GM12878 (cell line): ENCODE measurements at regions not wholly inside any gene's neighbourhood (a gene's known extent, or its start where the extent isn't known, plus 50 kb on each side); places are given as distances from the start of the nearest gene placed in this dataset.
A peak's percentile ranks its signal among the peaks of the same experiment; 100 is the strongest.
"Not testable (repeated sequence)": the region's sequence is repeated elsewhere in the genome, so short reads cannot be mapped to it uniquely, and the experiment has no call there.

Source experiments
- ATAC-seq: fragments of 200-7000 bp; cut with Tn5 transposase; 3 replicates; pipeline ENCODE4 v1.9.1; 2020; ENCODE audit warnings: mild to moderate bottlenecking, moderate library complexity
- BruUV-seq: library from RNA; stranded (reverse); fragments of 400-500 nt; replicated peaks from 2 replicates; lab custom pipeline; 2021; lab: Mats Ljungman, UMichigan
- CTCF ChIA-PET: fragments of 300-600 bp; sonication (Branson Sonifier 250); formaldehyde crosslinking; extraction: SDS; loops from one replicate; lab custom pipeline; 2021; ENCODE audit warnings: inconsistent platforms; lab: Yijun Ruan, JAX
- POLR2A ChIA-PET: fragments of 350-600 bp; formaldehyde crosslinking; extraction: SDS; loops from one replicate; lab custom pipeline; 2021; ENCODE audit warnings: inconsistent platforms; lab: Charles Lee
- RAD21 ChIA-PET: fragments of 300-600 bp; sonication (Branson Sonifier 250); formaldehyde crosslinking; loops from one replicate; lab custom pipeline; 2023; ENCODE audit warnings: antibody characterized with exemption; ENCODE audit not compliant: unreplicated experiment; lab: Charles Lee
- SMC1A ChIA-PET: fragments of 300-600 bp; sonication (Branson Sonifier 250); formaldehyde crosslinking; loops from one replicate; lab custom pipeline; 2023; ENCODE audit not compliant: unreplicated experiment, uncharacterized antibody; lab: Charles Lee
- DNase-seq: peaks from one replicate; pipeline ENCODE4 v3.0.0-alpha.2; 2011; ENCODE audit warnings: low read depth, low spot score
- FAIRE-seq: peaks from 3 replicates; lab custom pipeline; 2011; peaks lifted over from hg19 to GRCh38; lab: Jason Lieb, UNC
- H2AFZ ChIP-seq: 2 replicates; pipeline ENCODE4 v1.6.0; 2011; ENCODE audit warnings: low read depth, low read length, control low read depth; ENCODE audit not compliant: control insufficient read depth
- H3K27ac ChIP-seq: 2 replicates; pipeline ENCODE4 v1.5.1; 2011; ENCODE audit warnings: control low read depth; ENCODE audit not compliant: control insufficient read depth, insufficient read depth
- H3K27me3 ChIP-seq, 2 experiments: replicated peaks in 1 of 2; 2 replicates each; pipeline versions ENCODE4 v1.6.0 to v1.6.1; 2011; ENCODE audit warnings: low read length in 1 of 2; ENCODE audit not compliant: control insufficient read depth in 2 of 2, insufficient read depth in 2 of 2
- H3K36me3 ChIP-seq, 2 experiments: 2 replicates each; pipeline ENCODE4 v1.5.1; 2011; ENCODE audit warnings: low read length in 1 of 2; ENCODE audit not compliant: control insufficient read depth in 2 of 2, insufficient read depth in 2 of 2
- H3K4me1 ChIP-seq: 2 replicates; pipeline ENCODE4 v1.6.1; 2011; ENCODE audit warnings: mild to moderate bottlenecking, low read length, moderate library complexity, mixed read lengths; ENCODE audit not compliant: control insufficient read depth, insufficient read depth
- H3K4me2 ChIP-seq: 2 replicates; pipeline ENCODE4 v1.6.0; 2011; ENCODE audit warnings: control low read depth; ENCODE audit not compliant: control insufficient read depth, insufficient read depth
- H3K4me3 ChIP-seq: fragments of 200-600 bp; sonication (generic); 2 replicates; pipeline ENCODE4 v1.5.1; 2016
- H3K79me2 ChIP-seq: 2 replicates; pipeline ENCODE4 v1.6.0; 2011; ENCODE audit warnings: low read length; ENCODE audit not compliant: control insufficient read depth, insufficient read depth
- H3K9ac ChIP-seq: 2 replicates; pipeline ENCODE4 v1.8.0; 2011; ENCODE audit warnings: low read length, control low read depth, mixed read lengths; ENCODE audit not compliant: control insufficient read depth, insufficient read depth
- H3K9me3 ChIP-seq: replicated peaks from 3 replicates; pipeline ENCODE4 v1.5.1; 2011; ENCODE audit warnings: mild to moderate bottlenecking, low read length; ENCODE audit not compliant: control insufficient read depth, insufficient read depth
- H4K20me1 ChIP-seq: 2 replicates; pipeline ENCODE4 v1.6.0; 2011; ENCODE audit not compliant: control insufficient read depth, insufficient read depth
- ATF7 ChIP-seq: fragments of 450-650 bp; IDR thresholded peaks from 2 replicates; pipeline ENCODE4 v1.6.1; 2016; ENCODE audit warnings: low read depth, mild to moderate bottlenecking
- BACH1 ChIP-seq: fragments of 450-650 bp; IDR thresholded peaks from 2 replicates; pipeline ENCODE4 v1.6.1; 2017; ENCODE audit warnings: mild to moderate bottlenecking, borderline replicate concordance
- CREB1 ChIP-seq: IDR thresholded peaks from 2 replicates; pipeline ENCODE4 v1.6.1; 2012; ENCODE audit warnings: low read depth, mild to moderate bottlenecking, inconsistent platforms
- CTCF ChIP-seq, 3 experiments: IDR thresholded peaks in 2 of 3; conservative IDR thresholded peaks in 1 of 3; 2 replicates each; pipeline ENCODE4 v1.5.1; 2011; ENCODE audit warnings: low read depth in 3 of 3, low read length in 3 of 3, mild to moderate bottlenecking in 3 of 3, control low read depth in 2 of 3, moderate library complexity in 2 of 3, inconsistent platforms in 1 of 3, mixed read lengths in 1 of 3; ENCODE audit not compliant: control insufficient read depth in 2 of 3, insufficient read depth in 1 of 3; ENCODE audit errors: extremely low read depth in 1 of 3
- EED ChIP-seq: sonication (generic); IDR thresholded peaks from 2 replicates; pipeline ENCODE4 v1.6.1; 2016; ENCODE audit warnings: antibody characterized with exemption, low read depth
- IRF4 ChIP-seq: IDR thresholded peaks from 2 replicates; pipeline ENCODE4 v1.6.1; 2011; ENCODE audit warnings: low read depth, low read length
- TCF12 ChIP-seq: IDR thresholded peaks from 2 replicates; pipeline ENCODE4 v1.6.1; 2011; ENCODE audit warnings: low read depth, mild to moderate bottlenecking, low read length
- WGBS: methylation state at CpG from one replicate; pipeline ENCODE4 v1.1.6; 2016; ENCODE audit warnings: low lambda C conversion rate; ENCODE audit not compliant: insufficient replicate concordance, insufficient coverage; ENCODE audit errors: missing lambda C conversion rate; 5-methylcytosine and 5-hydroxymethylcytosine counted together
- in situ Hi-C: fragments of 300-500 bp; cut with MboI; formaldehyde crosslinking; loops from 9 replicates; pipeline ENCODE4 v1.14.3; 2018; ENCODE audit warnings: mixed read lengths
- intact Hi-C: fragments of 100-400 bp; cut with micrococcal nuclease; formaldehyde crosslinking; loops from one replicate; pipeline ENCODE4 v1.14.2; 2022; ENCODE audit not compliant: unreplicated experiment

- H3K79me2 ChIP-seq, result no peaks in the 10 kb centered on the region
- H3K4me2 ChIP-seq, result no peak overlapping the region
- H3K27ac ChIP-seq, result no peak overlapping the region
- ChIA-PET CTCF (interaction anchor here (0.6 kb wide), 1 partner anchor 703 kb away, joined by 4 read pairs; no protein-coding TSS in a partner anchor), POLR2A (no interaction called here), SMC1A (no interaction called here), RAD21 (no interaction called here)
- DNase-seq (no peak), ATAC-seq (no peak), FAIRE-seq (no peak)
- H2AFZ ChIP-seq, result no peak overlapping the region
- no peak overlapping the region for H3K9ac ChIP-seq
- no peak overlapping the region for H3K4me3 ChIP-seq
- in situ Hi-C loops, result no loop called here
- H3K27me3 ChIP-seq, result no peaks in the 10 kb centered on the region
- no peaks in the 10 kb centered on the region for H3K9me3 ChIP-seq
- no peaks in the 10 kb centered on the region for H3K4me1 ChIP-seq
- BruUV-seq, result no TSS peak
- intact Hi-C loops, result no loop called here
- H4K20me1 ChIP-seq, result no peaks in the 10 kb centered on the region
- no peaks in the 10 kb centered on the region for H3K36me3 ChIP-seq
- 0% methylated on average over 2 of the region's 2 CpGs for WGBS
- TF ChIP-seq IRF4 (no peak), CTCF (IDR thresholded peaks at IDR 0.05 in 2 of 3, conservative IDR thresholded peaks at IDR 0.05 in 1 of 3; ENCODE audit: control insufficient read depth in 2 of 3, extremely low read depth in 1 of 3, insufficient read depth in 1 of 3, low read depth in 3 of 3, low read length in 3 of 3) (no peak), CREB1 (no peak), TCF12 (no peak), BACH1 (peak; percentile 66), EED (no peak)
These were observed 2750.2 kb downstream of the ARAP2 start for GRCh38 chr4:33494150-33494549.

- peak; percentile 64; the same call in 1 of the 2 replicates for TF ChIP-seq ATF7
- TF ChIP-seq, all 136 proteins: peak for 1; not testable (repeated sequence) for 135
- H3K9me3 ChIP-seq, POLR2A ChIA-PET, FAIRE-seq, H3K9ac ChIP-seq, BruUV-seq, H3K4me2 ChIP-seq, H3K4me1 ChIP-seq, H3K79me2 ChIP-seq, DNase-seq, H4K20me1 ChIP-seq, H3K27ac ChIP-seq, H3K36me3 ChIP-seq, CTCF ChIA-PET, RAD21 ChIA-PET, H3K27me3 ChIP-seq, H2AFZ ChIP-seq, H3K4me3 ChIP-seq, in situ Hi-C loops, SMC1A ChIA-PET, intact Hi-C loops, ATAC-seq: not testable (repeated sequence)
- WGBS, result 54% methylated on average over 6 of the region's 6 CpGs
These were observed 2742.7 kb downstream of the ARAP2 start for GRCh38 chr4:33501587-33501986.
